ENCODE measurements at regions not wholly inside any gene's neighbourhood (a gene's known extent, or its start where the extent isn't known, plus 50 kb on each side); places are given as distances from the start of the nearest gene placed in this dataset.

- ChIA-PET POLR2A (no interaction called here), CTCF (interaction anchor here (0.6 to 1.3 kb wide), 6 partner anchors 35 to 242 kb away, joined by 3 to 5 read pairs (median 4); partner anchors contain the start of gene FAM50B)
Observed at GRCh38 chr6:3983778-3984177, 95.2 kb downstream of the FAM217A start.

GRCh38 chr6:3984494-3984893, 94.4 kb downstream of the FAM217A start:
- POLR2A ChIA-PET = no interaction called here
- Histone ChIP-seq H3K36me3 (ENCODE audit: control insufficient read depth in 2 of 2, insufficient read depth in 1 of 2, low read length in 2 of 2) (no peaks in the 10 kb centered on the region), H3K27ac (ENCODE audit: extremely low read depth, low read depth, low read length) (no peak overlapping the region), H3K4me1 (ENCODE audit: control insufficient read depth, insufficient read depth, low read length) (no peaks in the 10 kb centered on the region), H3K9me3 (ENCODE audit: control insufficient read depth, insufficient read depth, low read depth, low read length) (no peaks in the 10 kb centered on the region), H3K4me3 (ENCODE audit: low read depth, low read length) (no peak overlapping the region)
- peak; percentile 61; the same call in 1 of the 2 replicates for TF ChIP-seq ATF2 (tag by site-specific recombination; IDR thresholded peaks at IDR 0.05; ENCODE audit: low read depth)
- TF ChIP-seq ZNF488 (tag by site-specific recombination; IDR thresholded peaks at IDR 0.05) = no peak
- CTCF ChIA-PET = interaction anchor here (0.6 to 1.0 kb wide), 3 partner anchors 198 to 243 kb away, joined by 3 to 4 read pairs (median 3); no protein-coding TSS in a partner anchor

More at GRCh38 chr6:3983778-3984177, 95.2 kb downstream of the FAM217A start:
- Histone ChIP-seq H3K9me3 (ENCODE audit: control insufficient read depth, insufficient read depth, low read depth, low read length) (no peaks in the 10 kb centered on the region), H3K4me1 (ENCODE audit: control insufficient read depth, insufficient read depth, low read length) (no peaks in the 10 kb centered on the region), H3K4me3 (ENCODE audit: low read depth, low read length) (no peak overlapping the region), H3K27ac (ENCODE audit: extremely low read depth, low read depth, low read length) (no peak overlapping the region), H3K36me3 (ENCODE audit: control insufficient read depth in 2 of 2, insufficient read depth in 1 of 2, low read length in 2 of 2) (no peaks in the 10 kb centered on the region)
- TF ChIP-seq SCRT2 (tag by site-specific recombination; IDR thresholded peaks at IDR 0.05) (0 out of 2 replicates have a peak, but pooled peaks have one; percentile 4), ZNF600 (tag by site-specific recombination; IDR thresholded peaks at IDR 0.05) (no peak), OVOL3 (tag by site-specific recombination; IDR thresholded peaks at IDR 0.05) (no peak), ZNF398 (tag by site-specific recombination; IDR thresholded peaks at IDR 0.05) (no peak), EGR2 (tag by site-specific recombination; IDR thresholded peaks at IDR 0.05; ENCODE audit: low read depth) (no peak), ZNF610 (tag by site-specific recombination; IDR thresholded peaks at IDR 0.05; ENCODE audit: borderline replicate concordance) (no peak)

- POLR2A ChIA-PET = interaction anchor here (0.7 to 1.2 kb wide), 2 partner anchors 21 to 35 kb away, joined by 4 to 8 read pairs; a partner anchor contains a TSS
- Histone ChIP-seq H3K4me3 (ENCODE audit: low read depth, low read length) (no peak overlapping the region), H3K27ac (ENCODE audit: extremely low read depth, low read depth, low read length) (no peak overlapping the region), H3K36me3 (ENCODE audit: control insufficient read depth in 2 of 2, insufficient read depth in 1 of 2, low read length in 2 of 2) (no peaks in the 10 kb centered on the region; a peak in 1 of 3 replicates), H3K9me3 (ENCODE audit: control insufficient read depth, insufficient read depth, low read depth, low read length) (no peaks in the 10 kb centered on the region), H3K4me1 (ENCODE audit: control insufficient read depth, insufficient read depth, low read length) (no peaks in the 10 kb centered on the region)
- CTCF ChIA-PET = interaction anchor here (0.6 to 2.3 kb wide), 16 partner anchors 8 to 581 kb away, joined by 3 to 18 read pairs (median 6); partner anchors contain the start of gene FAM50B
- TF ChIP-seq, protein P1, sequence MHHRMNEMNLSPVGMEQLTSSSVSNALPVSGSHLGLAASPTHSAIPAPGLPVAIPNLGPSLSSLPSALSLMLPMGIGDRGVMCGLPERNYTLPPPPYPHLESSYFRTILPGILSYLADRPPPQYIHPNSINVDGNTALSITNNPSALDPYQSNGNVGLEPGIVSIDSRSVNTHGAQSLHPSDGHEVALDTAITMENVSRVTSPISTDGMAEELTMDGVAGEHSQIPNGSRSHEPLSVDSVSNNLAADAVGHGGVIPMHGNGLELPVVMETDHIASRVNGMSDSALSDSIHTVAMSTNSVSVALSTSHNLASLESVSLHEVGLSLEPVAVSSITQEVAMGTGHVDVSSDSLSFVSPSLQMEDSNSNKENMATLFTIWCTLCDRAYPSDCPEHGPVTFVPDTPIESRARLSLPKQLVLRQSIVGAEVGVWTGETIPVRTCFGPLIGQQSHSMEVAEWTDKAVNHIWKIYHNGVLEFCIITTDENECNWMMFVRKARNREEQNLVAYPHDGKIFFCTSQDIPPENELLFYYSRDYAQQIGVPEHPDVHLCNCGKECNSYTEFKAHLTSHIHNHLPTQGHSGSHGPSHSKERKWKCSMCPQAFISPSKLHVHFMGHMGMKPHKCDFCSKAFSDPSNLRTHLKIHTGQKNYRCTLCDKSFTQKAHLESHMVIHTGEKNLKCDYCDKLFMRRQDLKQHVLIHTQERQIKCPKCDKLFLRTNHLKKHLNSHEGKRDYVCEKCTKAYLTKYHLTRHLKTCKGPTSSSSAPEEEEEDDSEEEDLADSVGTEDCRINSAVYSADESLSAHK (tag by site-specific recombination; IDR thresholded peaks at IDR 0.05) = no peak
- TF ChIP-seq HIC1 (tag by site-specific recombination; IDR thresholded peaks at IDR 0.05) (no peak), GLIS2 (tag by site-specific recombination; IDR thresholded peaks at IDR 0.05) (no peak), SP7 (tag by site-specific recombination; IDR thresholded peaks at IDR 0.05) (no peak), GFI1B (tag by site-specific recombination; IDR thresholded peaks at IDR 0.05) (no peak), SALL2 (tag by site-specific recombination; IDR thresholded peaks at IDR 0.05; ENCODE audit: borderline replicate concordance) (no peak), ZNF37A (tag by site-specific recombination; IDR thresholded peaks at IDR 0.05) (no peak)
Observed at GRCh38 chr6:3986241-3986640, 92.7 kb downstream of the FAM217A start.
